GM19023 (cell line): ENCODE measurements at regions not wholly inside any gene's neighbourhood (a gene's known extent, or its start where the extent isn't known, plus 50 kb on each side); places are given as distances from the start of the nearest gene placed in this dataset.

Source experiments
- ATAC-seq: cut with Tn5 transposase; IDR thresholded peaks from one replicate; pipeline ENCODE4 v1.9.1; 2021; ENCODE audit warnings: mild to moderate bottlenecking, moderate library complexity; ENCODE audit not compliant: unreplicated experiment

DNA sequence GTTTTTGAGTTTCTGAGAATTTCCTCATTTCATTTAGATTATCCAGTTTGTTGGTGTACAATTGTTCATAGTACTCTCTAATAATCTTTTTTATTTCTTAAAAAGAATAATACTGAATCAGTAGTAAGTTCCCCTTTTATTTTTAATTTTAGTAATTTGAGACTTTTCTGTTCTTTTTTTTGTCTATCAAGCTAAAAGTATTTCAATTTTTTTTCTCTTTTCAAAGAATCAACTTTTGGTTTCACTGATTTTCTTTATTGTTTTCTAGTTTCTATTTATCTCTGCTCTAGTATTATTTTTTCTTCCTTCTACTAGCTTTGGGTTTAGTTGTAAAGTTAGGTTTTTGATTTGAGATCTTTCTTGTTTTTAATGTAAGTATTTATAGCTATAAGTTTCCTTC, 60.6 kb upstream of the ARL15 start:
- ATAC-seq, result no peak

DNA sequence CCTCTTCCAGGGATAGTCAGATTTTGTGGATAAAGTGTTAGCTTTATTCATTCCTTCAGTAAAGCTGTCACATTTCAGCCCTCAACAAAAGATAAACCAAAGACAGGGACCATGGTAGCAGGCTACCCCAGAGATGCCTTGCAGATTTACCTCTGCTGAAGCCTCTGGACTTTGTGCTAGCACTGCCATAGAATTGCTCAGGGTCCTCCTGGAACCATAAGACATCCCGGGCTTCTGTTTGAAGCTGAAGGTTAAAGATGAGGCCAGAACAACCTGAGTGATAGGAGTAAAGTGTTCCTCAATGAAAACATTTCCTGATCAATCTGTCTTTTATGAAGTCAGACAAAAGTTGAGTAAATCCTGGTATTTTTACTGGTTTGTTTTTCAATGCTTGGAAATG, 57.5 kb upstream of the ARL15 start:
- no peak for ATAC-seq

DNA sequence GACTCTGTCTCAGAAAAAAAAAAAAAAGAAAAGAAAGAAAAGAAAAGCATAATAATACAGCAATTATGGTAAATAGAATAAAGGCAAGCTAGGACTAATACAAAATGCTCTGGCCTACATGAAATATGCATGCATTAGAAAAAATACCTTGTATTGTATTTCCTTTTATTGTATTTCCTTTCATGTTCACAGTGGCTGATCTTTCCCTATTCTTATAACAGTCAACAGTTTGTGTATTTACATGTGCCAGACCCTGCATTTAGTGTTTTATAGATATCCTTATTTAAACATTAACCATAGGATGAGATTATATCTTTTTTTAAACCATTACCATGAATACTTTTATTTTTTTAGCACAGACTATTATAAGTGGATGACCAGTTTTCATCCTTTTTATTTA, 56.3 kb upstream of the ARL15 start:
- ATAC-seq, result no peak

DNA sequence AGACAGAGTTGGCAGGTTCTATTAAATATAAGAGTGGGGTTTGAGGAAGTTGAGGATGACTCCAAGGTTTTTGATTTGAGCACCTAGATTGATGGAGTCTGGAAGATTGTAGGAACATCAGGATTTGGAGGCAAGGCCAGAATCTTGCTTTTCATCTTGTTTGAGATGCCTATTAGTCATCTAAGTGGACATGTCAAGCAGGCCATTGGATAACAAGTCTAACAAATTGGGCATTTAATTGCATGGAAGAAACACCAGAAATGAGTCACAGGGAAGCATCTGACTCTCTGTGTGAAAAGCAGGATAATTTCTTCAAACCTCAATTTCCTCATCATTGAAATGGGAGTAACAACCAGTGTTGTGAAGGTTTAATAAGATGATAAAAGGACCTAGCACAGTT, 53.3 kb upstream of the ARL15 start:
- ATAC-seq, result no peak

DNA sequence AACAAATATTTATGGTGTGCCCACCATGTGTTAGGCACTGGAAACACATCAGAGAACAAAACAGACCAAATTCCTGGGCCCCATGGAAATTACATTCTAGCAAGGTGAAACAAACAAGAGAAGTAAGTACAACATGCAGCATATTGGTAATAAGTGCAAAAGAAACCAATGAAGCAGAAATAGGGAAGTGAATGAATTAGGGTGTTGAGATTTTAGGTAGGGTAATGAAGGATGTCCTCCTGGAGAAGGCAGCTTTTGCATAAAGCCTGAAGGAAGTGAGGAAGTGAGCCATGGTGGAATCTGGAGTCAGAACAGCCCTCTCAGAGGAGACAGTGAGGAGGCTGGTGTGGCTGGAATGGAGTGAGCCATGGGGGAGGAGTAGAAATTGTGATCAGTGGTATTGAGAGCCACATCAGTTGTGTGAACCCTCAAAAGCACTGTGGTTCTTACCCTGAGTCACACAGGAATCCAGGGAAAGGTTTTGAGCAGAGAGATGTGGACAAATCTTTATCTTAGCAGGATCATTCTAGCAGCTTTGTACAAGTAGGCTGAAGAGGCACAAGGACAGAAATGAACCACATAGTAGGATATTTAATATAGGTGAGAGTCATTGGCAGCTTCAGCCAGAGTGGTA, 52.7 kb upstream of the ARL15 start:
- no peak for ATAC-seq

DNA sequence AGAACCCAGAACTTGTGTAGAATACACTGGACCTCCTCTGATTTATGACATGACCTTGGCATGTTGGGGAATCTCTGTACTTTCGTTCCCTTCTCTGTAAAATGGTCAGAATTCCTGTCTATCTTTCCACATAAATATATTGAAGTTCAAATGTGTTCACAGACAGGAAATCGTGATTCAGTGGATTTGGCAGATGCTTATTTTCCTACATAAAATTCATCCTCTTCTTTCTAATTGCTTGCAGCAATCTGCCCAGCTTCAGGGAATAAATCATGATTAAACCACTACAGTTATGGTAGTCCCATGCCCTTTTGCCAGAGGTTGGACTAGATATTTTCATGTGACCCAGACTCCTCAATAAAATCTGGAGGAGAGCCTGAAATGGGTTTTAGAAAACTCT, 52.1 kb upstream of the ARL15 start:
- no peak for ATAC-seq

DNA sequence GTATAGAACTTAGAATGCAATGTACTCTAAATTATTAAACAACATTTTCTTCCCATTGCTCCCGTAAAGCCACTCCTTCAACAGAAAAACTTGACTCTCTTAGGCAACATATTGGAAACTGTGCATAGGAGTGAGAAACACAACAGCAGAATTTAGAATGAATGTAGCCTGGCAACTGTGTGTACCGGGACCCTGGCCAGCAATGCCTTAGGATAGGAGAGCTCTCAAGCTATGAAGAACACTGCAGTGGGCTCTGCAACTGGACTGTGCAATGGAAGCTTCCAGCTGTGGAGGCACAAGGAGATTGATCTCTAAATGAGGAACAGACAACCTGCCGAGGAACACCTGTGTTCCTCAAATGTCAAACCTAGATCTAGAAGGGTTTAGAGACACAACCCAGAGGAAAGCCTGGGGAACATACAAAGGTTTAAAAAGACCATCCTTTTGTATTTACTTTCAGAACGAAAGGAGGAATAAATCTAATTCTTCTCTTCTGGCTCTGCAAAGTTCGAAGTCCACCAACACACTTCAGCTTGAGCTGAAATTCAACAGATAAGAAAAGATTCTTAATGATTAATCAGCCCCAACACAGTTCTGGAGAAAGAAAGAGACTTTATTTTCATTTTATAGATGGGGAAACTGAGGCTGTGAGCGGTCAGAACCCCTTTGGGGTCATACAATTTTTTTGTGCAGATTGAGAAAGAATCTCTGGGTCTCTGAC, 51.5 kb upstream of the ARL15 start:
- ATAC-seq, result no peak

DNA sequence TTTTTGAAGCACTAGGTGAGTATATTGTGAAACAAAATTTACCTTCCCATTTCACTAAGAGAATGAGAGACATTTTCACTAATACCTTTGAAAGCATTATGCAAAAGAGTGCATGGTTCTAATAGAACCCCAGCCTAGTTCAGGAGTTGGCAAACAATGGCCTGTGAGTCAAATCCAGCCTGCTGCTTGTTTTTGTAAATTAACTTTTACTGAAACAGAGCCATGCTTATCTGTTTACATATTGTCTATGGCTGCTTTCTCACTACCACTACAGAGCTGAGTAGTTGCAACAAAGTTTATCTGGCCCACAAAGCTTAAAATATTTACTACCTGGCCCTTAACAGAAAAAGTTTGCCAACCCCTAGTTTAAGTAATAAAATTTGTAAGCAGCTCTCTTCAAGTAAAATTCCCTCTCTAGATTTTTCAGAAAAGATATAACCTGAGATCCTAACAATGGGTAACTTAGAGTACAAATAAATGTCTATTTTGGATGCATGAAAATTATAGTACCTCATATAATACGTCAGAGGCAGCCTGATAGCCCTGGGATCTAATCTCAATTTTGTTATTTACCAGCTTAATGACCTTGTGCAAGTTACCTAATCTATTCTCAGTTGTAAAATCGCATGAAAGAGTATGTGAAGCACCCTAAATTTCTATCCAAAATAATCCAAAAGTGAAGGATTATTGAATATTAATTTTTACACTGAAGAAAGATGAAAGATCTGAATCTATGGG, 50.7 kb upstream of the ARL15 start:
- ATAC-seq, result no peak
